PC-9 (cell line): ENCODE measurements at regions not wholly inside any gene's neighbourhood (a gene's known extent, or its start where the extent isn't known, plus 50 kb on each side); places are given as distances from the start of the nearest gene placed in this dataset.

Experiments
- CTCF ChIP-seq: fragments of 200-600 bp; sonication (generic); conservative IDR thresholded peaks from 2 replicates; pipeline ENCODE4 v1.6.1; 2017; ENCODE audit warnings: mixed run types, antibody characterized with exemption, mild to moderate bottlenecking, moderate library complexity
- EZH2 ChIP-seq: fragments of 200-600 bp; sonication (generic); IDR thresholded peaks from 2 replicates; pipeline ENCODE4 v1.8.0; 2017; ENCODE audit warnings: antibody characterized with exemption, low read depth

GRCh38 chr11:128310005-128310404 is 277.4 kb downstream of the ETS1 start:
- no peak for TF ChIP-seq CTCF
- no peak for TF ChIP-seq EZH2
